CD4-positive, alpha-beta T cell treated with Interleukin-1 beta for 1 hour (primary cell): ENCODE measurements at regions not wholly inside any gene's neighbourhood (a gene's known extent, or its start where the extent isn't known, plus 50 kb on each side); places are given as distances from the start of the nearest gene placed in this dataset.

Experiments
- DNase-seq, 2 donors: peaks; one replicate each; pipeline ENCODE4 v3.0.0-alpha.2; 2020 to 2022

DNA sequence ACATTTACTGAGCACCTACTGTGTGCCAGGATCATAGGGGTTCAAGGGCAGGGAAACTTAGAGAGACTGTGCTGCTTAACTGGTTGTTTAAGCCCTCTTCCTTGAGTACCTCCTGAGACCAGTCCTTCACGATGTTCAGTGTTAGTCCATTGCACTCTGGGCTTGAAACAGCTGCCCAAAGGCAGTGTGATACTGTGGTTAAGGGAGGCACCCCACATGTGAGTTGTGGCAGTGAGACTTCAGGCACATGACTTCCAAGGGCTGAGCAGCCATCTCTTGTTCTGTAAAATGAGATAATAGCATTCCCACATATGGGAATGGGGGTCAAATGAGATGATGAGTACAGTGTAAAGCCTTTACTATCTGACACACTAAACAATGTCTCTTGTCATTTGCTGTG is 75.1 kb downstream of the LINGO1 start:
- no peak for DNase-seq

DNA sequence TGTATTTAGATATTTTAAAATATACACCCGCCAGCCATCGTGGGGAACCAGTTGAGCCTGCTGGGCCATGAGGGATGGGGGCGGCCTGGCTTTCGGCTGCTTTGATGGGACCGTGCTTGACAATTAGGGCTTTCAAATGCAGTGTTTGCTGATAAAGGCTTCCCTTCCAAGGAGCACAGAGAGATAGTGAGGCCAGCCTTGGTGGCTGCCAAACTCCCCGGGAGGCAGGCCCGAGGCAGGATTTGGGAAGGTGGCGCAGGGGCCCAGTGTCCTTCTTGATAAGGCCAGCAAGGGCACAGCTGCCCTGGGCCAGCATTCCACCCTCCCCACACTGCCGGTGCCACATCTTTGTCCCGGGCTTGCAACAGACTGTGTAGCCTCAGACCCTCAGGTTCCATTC is 75.6 kb downstream of the LINGO1 start:
- DNase-seq = no peak

DNA sequence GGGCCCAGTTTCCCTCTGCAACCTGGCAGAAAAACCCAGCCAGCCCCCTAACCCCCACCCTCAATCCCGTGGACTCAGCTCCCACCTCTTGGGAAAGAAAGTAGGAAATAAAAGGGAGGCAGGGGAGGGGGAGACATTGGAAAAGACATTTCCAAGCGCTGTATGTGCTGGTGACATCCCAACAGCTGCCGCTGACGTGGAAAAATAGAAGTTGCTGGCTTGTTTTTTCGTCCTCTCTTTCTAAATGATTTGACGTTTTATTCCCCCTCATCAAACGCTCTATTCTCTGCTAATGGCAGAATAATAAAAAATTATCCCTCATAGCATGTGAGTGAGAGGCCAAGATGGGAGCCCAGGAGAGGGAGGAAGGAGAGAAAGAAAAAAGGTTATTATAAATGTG is 76.1 kb downstream of the LINGO1 start:
- DNase-seq = no peak

DNA sequence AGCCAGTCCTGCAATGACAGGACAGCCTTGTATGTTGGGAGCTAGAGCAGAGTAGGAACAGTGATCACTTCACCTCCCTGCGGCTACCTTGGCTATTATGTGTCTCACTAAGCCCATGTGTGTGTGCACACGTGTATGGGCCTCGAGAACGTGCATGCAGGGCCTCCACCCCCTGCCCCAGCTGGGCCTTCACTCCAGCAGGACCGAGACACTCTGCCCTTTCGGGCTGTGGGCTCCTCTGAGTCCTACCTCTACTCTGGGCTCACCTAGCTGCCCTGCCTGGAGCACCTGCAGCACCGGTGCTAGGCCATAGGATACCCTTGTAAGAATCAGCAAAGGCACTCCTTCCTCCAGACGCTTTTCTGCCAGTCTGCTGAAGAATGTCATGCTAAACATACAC is 77.5 kb downstream of the LINGO1 start:
- DNase-seq = no peak

DNA sequence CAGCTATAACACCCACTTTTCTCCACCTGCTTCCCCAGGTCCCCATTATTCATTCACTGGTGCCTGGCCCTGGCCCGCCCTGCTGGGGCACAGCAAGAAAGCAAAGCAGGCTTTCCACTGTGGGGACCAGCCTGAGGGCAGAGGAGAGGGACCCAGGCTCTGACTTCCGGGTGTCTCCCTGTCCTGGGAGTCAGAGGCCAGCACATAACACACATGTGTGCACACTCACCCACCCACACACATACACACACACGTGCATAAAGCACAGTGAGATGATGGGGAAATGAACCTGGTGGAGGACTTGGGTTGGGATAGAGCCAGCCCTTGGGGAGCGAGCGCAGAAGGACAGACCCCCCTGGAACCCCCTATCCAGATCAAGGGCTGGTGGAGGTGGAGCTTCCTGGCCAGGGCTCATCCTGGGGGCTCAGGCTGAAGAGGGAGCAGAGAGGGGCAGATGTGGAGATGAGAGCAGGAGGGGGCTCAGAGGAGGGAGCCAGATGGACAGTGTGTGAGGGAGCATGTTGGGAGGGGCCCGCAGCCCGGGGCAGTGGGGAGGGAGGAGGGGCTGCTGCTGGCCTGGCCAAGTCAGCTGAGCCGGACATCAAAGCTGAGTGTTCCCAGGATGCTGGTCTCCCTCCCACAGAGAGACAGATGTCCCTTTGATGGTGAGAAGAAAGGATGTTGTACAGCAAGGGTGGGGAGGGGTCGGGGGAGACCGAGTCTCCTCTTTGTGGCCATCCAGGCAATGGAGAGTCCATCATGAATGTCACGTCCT is 78.2 kb downstream of the LINGO1 start:
- no peak for DNase-seq

DNA sequence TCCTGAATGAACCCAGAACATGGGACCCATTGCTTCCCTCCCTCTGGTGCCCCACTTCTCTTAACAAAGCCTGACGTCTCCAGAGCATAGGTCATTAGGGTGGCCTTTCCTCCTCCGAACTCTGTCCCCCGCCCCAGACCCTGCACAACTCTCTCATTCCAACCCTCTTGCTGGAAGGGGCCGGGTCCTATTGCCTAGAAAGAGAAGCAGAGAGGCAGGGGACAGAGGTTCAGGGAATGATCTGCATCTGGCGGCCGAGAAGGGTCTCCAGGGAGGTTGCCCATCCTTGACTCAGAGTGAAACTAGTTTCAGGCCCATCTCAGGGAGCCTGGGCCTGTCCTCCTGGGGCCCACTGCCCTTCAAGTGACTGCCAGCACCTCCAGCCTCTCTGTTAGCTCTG is 79.0 kb downstream of the LINGO1 start:
- DNase-seq = no peak

DNA sequence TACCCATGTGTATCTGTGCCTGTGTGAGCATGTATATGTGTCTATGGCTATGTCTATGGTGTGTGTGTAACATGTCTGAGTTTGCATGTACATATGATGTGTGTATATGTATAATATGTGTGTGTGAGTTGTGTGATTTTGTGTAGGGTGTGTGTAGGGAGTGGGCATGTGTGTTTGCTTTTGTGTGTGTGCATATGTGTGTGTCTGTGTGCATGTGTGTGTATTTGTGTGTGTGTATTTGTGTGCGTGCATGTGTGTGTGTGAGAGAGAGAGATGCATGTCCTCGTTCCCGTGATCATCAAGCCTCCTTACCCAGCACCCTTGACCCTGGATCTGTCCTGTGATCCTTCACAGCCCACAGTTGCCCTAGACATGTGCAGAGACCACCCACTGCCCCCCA is 79.5 kb downstream of the LINGO1 start:
- DNase-seq = no peak

DNA sequence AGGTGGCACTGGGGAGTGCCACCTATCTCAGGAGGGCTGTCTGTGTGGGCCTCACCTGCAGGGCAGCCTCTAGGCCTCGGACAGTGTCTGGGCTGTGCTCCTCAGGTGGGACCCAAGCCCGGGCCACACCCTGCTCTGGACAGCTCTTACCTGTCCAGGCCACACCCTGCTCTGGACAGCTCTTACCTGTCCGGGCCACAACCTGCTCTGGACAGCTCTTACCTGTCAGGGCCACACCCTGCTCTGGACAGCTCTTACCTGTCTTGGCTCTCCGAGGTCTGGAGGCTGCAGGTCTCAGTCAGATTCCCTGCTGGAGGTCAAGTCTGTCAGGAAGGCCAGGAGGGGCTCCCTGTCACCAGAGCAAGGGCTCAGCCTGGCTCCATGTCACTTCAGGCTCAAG is 80.6 kb downstream of the LINGO1 start:
- no peak for DNase-seq

DNA sequence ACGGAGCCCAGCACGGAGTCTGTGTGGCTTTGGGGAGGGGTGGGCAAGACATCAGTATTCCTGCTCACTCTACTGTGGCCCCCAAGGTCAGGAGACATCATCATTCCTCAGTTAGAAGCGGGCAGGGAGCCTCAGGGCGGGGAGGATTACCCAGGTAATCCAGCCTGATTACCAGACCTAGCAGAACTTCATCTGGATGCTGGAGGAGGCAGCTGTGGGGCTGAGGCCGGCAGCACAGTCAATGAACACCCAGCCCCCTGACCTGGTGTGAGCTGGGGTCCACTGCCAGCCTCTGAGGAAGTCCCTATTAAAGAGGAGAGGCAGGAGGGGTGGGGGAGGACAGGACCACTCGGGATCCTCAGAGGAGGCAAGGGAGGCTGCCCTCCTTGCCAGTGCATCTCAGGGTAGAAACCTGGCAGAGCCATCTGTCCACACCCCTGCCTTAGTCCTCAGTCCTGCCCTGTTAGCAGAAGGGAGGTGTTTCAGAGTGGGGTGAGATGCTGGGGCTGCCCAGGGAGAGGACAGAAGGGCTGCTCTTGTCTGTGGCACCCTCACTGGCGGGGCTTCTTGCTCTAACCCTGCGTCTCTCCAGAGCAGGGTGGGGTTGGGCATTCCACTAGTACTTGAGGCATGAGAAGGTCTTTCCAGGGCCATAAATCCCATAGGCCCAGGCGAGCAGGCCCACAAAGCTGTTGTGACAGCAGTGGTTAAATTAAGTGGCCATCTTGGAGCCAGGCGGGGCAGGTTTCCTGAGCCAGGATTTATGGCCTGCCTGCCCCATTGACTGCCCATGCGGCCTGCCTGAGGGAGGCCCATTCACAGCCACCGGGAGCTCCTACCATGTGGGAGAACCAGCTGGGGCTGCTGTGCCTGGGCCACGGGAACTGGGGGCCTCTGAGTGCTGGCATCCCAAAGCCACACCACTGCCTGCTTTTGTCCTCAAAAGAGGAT is 82.1 kb downstream of the LINGO1 start:
- no peak for DNase-seq

DNA sequence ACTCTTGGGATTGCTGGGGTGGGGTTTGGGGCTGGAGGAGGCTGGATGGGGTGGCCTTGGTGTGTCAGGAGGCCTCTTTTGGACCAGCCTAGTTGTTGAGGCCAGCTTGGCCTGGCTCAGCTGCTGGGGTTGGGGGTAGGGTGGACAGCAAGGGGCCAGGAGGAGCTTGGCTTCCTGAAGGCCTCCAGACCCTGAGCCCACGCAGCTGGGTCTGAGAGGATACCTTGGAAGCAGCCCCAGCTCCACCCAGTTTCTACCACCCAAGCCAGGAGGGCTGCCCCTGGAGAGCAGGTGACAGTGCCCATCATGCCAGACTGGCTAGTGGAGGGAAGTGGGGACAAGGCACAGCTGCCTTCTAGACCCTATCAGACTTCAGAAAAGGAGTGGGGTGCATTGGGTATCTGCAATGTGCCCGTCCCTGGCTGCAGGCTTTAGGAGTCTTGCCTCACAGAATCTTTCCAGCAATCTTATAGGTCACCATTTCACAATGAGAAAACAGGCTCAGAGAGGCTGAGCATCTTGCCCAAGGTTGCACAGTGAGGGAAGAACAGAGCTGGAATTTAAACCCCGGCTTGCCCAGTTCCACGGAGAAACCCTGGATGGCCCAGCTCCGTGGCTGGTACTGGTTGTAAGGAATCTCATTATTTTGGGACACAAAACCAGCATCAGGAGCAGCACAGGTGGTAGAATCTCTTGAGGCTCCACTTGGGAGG is 83.0 kb downstream of the LINGO1 start:
- no peak for DNase-seq

DNA sequence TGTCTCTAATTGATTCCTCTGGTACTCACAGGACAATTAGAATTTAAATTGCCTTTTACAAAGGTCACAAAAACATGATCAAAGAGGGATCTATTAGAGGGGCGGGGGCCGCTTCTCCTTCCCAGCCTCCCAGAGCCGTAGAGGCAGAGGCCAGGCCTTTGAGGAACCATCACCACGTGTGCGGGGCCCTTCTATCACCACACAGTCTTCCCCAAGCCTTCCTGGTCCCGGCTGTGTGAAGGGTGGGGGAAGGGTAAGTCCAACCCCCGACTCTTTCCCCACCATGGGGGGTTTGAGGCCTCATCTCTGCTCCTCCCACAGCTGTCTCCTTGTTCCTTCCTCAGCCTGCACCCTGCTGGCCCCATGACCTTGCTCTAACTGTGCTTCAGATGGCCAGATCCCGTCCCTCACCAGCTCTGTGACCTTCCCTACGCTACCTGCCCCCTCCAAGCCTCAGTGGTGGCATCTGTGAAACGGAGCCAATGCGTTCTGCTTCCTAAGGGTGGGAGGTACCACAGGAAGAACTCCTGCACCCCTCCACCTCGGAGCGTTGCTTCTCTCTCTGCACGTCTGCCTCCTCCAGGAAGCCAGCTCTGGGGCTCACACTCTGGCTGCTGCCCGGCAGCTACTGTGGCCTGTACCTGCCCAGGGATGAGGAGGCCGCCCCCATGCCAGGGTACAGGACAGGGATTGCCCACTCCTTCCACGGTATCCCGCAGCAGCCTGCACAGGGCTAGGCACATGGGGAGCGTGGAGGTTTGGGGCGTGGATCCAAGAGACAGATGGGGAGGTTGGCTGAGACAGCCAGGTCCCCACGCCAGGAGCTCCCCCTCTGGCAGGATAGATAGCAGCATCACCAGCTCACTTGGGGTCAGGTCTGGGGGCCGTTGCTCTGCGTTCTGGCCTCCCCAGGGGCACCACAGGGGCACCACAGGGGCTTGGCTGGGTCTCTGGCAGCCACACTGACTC is 83.8 kb downstream of the LINGO1 start:
- no peak for DNase-seq

DNA sequence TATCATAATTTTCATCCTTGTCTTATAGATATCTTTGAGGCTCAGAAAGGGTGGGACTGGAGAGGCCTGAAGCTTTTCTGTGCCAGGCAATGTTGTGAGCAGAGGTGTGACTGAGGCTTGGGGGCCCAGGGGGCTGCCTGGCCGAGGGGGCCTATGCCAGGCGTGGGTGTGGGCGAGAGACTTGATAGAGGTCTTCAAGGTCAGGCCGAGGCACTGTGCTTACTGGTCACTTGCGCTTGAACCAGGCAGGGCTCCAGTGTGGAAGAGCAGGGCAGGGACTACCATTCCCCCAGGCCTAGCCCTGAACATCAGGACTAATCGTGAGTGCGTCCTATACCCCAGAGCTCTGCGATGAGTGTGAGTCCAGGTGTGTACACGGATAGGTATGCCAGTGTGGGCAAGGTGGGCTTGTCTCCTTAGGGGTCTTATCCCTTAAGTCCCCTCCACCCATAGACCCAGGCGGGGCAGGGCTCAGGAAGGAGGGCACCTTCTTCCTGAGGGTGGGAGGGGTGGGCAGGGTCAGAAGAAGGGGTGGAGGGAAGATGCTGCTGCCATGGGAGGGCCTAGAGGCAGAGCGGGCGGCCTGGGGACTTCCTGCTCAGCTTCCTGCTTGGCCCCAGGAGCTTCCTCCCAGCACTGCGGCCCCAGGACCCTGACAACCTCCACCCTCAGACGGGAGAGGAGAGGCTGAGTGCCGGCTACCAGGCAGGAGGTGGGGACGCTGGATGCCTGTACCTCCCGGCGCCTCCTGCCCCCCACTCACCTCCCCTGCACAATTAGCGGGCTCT is 84.7 kb downstream of the LINGO1 start:
- DNase-seq = peak in 1 of 2 donors; percentile 12

DNA sequence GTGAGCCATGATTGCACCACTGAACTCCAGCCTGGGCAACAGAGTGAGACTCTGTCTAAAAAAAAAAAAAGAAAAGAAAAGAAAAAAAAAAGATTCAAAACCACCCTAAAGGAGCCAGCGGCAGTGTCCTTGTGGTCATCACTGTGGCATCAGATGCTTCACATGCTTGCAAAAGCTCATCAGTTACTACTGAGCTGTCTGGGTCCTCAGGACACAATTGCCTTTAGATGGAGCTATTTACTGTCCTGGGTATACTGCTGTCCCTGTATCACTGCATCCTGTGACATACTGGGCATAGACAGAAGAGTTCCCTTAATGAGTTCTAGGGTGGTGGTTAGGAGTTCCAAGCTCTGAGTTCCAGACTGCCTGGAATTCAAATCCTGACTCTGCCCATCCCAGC is 85.8 kb downstream of the LINGO1 start:
- no peak for DNase-seq

DNA sequence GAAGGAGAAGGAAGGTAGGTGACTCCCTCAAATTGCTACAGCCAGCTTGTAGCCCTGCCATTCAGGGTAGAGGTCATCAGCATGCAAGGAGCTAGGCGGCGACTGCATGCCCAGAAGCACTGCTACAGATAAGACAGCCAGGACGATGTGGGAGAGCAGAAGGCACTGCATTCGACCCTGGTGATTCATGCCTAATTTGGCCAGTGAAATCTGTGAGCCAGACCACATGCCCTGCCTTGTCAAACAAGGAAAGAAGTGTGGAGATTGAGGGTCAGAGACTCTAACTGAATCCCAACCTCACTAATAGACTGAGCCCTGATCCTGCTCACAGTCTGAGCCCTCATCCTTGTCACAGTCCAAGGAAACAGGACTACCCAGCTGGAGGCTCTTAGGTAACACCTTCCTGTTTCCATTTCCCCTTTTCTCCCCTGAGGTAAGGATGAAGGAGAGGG is 86.6 kb downstream of the LINGO1 start:
- no peak for DNase-seq

DNA sequence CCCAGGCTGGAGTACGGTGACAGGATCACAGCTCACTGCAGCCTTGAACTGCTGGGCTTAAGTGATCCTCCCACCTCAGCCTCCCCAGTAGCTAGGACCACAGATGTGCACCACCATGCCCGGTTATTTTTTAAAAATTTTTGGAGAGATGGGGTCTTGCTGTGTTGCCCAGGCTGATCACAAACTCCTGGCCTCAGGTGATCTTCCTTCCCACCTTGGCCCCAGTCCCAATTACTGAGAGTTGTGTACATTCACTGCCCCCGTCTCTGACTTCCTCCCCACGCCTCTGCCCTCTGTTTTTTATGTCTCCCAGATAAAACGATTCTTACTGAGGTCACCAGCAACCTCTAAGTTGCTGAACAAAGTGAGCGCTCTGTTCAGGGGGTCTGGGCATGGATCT is 87.7 kb downstream of the LINGO1 start:
- no peak for DNase-seq

DNA sequence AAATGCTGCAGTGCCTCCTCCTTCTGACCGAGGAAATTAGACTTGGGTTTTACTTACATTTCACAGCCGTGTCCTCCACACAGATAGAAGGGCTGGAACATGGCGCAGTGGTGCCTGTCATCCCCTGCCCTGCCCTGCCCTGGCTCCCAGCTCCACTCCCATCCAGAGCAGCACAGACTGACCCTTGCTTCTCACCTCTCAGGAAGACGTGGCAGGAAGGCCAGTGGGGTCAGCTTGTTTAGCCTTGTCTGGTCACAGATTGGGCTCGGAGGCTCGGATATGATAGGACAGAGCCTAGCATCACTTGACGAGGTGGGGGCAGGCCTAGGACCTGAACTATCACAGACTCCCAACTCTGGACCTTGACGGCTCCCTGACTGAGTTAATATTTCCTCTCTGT is 88.5 kb downstream of the LINGO1 start:
- DNase-seq = no peak

DNA sequence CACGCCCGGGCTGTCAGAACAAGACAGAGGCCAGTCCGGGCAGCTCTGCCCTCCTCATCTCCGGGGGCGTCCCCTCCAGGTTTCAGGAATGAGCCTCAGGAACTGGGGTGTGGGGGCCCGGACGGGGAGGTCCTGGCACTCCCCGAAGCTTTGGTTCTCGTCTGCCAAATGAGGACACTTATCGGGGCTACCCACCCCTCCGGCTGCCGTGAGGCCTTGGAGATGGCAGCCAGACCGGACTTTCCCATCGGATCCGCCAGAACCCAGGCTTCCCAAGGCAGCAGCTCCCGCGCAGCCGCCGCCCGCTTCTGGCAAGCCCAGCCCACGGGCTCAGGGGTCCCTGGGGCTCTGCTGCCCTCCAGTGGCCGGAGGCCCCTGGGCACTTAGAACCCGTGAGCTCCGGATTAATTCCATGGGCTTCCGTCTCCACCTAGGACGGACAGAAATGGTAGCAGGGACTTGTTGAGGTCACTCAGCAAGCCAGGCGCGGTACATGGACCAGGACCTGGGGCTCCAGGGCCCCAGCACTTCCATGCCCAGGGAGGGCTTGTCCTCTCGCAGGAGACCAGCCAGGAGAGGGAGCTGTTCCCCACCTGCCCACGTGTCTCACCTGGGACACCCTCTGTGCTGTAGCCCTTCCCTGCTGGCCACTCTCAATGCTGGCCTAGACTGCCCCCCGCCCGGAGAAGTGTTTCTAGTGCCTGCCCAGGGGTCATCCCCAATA is 89.4 kb downstream of the LINGO1 start:
- peak; percentile 73 to 76 for DNase-seq

DNA sequence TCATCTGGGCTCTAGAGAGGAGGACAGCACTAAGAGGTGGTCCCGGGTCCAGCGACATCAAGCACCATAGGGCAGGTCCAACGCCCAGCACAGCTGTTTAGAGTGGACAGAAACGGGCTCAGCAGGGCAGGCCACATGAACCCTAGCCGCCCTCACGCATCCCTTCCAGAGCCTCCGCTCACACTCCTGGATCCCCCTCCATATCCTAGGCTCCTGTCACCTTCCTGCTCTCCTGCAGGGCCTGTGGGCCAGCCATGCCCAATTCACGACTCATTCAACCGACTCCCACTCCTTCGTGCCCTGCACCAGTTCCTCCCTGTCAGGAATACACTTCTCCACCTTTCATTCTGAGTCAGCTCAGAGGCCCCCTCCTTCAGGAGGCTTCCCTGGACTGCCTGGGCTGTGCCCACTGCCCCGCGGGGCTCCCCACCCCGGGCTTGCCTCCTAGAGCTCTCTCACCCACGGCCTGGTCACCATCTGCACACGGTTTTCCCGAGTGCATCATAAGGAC is 90.2 kb downstream of the LINGO1 start:
- DNase-seq = no peak

DNA sequence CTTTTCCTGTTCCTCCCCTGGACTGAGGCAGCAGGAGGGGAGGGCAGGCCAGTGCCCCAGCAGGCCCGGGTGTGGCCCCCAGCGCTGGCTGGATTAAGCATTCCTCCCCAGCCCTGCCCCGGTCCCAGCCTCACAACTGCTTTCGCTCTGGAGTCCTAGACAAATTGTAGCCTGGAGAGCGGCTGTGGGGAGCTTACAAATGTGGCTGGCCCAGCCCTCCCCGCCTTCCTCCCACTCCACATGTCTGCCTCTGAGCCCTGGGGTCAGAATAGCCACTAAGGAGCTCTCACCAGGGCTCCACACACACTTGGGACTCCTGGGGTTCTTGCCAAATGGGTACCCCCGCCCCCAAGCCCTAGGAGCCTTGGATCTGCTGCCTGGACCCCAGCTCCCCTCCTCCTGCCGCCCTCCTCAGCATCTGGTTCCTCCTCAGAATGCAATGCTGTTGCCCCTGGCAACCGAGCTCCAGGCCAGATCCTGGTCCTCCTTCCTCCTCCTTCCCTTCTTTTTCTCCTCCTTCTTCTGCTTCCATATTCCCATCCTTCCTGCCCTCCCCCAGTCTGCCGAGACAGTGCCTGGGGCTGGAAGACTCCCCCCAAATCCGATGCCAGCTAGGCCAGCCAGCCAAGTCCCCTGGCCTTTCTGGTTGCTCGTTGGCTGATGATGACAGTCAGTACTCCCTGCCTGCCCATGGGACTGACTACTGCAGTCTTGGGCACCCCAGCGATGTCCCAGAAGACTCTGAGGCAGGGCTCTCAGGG is 91.1 kb downstream of the LINGO1 start:
- no peak for DNase-seq
